Activated CD8-positive, alpha-beta T cell treated with anti-CD3 and anti-CD28 coated beads for 36 hours (primary cell): ENCODE measurements at regions not wholly inside any gene's neighbourhood (a gene's known extent, or its start where the extent isn't known, plus 50 kb on each side); places are given as distances from the start of the nearest gene placed in this dataset.

Experiments used
- ATAC-seq: fragments of 200-7000 bp; cut with Tn5 transposase; one replicate; pipeline ENCODE4 v1.10.0; 2021; ENCODE audit warnings: mild to moderate bottlenecking, moderate library complexity
- CTCF ChIA-PET: fragments of 350-600 bp; sonication (Branson Sonifier 250); formaldehyde crosslinking; loops from one replicate; lab custom pipeline; 2021; ENCODE audit warnings: antibody characterized with exemption; lab: Charles Lee
- POLR2A ChIA-PET: fragments of 350-600 bp; sonication (Branson Sonifier 250); formaldehyde crosslinking; loops from one replicate; lab custom pipeline; 2021; ENCODE audit warnings: antibody characterized with exemption; lab: Charles Lee
- DNase-seq: peaks from one replicate; pipeline ENCODE4 v3.0.0-alpha.2; 2020
- H3K27ac Mint-ChIP-seq: one replicate; pipeline ENCODE4 v1.8.0; 2021; ENCODE audit warnings: mild to moderate bottlenecking, mixed read lengths
- H3K27me3 Mint-ChIP-seq: one replicate; pipeline ENCODE4 v1.8.0; 2021; ENCODE audit warnings: mixed read lengths
- H3K36me3 Mint-ChIP-seq: one replicate; pipeline ENCODE4 v1.8.0; 2021; ENCODE audit warnings: low read depth, mixed read lengths
- H3K4me1 Mint-ChIP-seq: one replicate; pipeline ENCODE4 v1.8.0; 2021; ENCODE audit warnings: low read depth, mixed read lengths
- H3K4me3 Mint-ChIP-seq: one replicate; pipeline ENCODE4 v1.8.0; 2021; ENCODE audit warnings: mild to moderate bottlenecking, moderate library complexity, mixed read lengths
- H3K9me3 Mint-ChIP-seq: one replicate; pipeline ENCODE4 v1.8.0; 2021; ENCODE audit warnings: mixed read lengths
- intact Hi-C: fragments of 100-400 bp; cut with micrococcal nuclease; formaldehyde crosslinking; loops from one replicate; pipeline ENCODE4 v1.10.0; 2022
- TF ChIP-seq, protein P1 (sequence below): fragments of 200-600 bp; IDR thresholded peaks from one replicate; pipeline ENCODE4 v1.8.0; 2022; ENCODE audit warnings: antibody characterized with exemption, mild to moderate bottlenecking

DNA sequence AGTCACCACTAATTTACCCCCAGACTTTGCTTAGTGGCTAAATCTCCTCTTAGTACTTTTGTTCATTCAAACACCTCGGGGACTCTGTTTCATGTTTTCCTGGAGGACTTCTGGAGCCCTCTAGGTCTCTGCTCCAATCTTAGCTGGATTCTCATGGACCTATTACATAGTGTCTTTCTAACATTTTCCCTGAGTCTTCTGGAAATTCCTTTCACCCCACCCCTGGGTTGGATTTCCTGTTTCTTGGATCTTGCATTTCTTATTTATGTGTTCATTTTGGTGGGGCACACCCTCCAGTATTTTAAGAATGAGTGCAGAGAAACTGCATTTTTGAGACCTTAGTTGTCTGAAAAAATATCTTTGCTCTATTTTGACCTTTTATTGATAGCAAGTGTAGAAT is 220.1 kb downstream of the BLID start:
- POLR2A ChIA-PET: no interaction called here
- TF ChIP-seq, protein P1, sequence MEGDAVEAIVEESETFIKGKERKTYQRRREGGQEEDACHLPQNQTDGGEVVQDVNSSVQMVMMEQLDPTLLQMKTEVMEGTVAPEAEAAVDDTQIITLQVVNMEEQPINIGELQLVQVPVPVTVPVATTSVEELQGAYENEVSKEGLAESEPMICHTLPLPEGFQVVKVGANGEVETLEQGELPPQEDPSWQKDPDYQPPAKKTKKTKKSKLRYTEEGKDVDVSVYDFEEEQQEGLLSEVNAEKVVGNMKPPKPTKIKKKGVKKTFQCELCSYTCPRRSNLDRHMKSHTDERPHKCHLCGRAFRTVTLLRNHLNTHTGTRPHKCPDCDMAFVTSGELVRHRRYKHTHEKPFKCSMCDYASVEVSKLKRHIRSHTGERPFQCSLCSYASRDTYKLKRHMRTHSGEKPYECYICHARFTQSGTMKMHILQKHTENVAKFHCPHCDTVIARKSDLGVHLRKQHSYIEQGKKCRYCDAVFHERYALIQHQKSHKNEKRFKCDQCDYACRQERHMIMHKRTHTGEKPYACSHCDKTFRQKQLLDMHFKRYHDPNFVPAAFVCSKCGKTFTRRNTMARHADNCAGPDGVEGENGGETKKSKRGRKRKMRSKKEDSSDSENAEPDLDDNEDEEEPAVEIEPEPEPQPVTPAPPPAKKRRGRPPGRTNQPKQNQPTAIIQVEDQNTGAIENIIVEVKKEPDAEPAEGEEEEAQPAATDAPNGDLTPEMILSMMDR: no peak
- Mint-ChIP-seq H3K36me3 (no peaks in the 10 kb centered on the region), H3K4me3 (no peak overlapping the region), H3K9me3 (no peaks in the 10 kb centered on the region), H3K27ac (no peak overlapping the region), H3K27me3 (peaks cover 2% of the 10 kb centered on the region), H3K4me1 (no peaks in the 10 kb centered on the region)
- no peak for DNase-seq
- CTCF ChIA-PET: no interaction called here
- no peak for ATAC-seq
- intact Hi-C loops: no loop called here

DNA sequence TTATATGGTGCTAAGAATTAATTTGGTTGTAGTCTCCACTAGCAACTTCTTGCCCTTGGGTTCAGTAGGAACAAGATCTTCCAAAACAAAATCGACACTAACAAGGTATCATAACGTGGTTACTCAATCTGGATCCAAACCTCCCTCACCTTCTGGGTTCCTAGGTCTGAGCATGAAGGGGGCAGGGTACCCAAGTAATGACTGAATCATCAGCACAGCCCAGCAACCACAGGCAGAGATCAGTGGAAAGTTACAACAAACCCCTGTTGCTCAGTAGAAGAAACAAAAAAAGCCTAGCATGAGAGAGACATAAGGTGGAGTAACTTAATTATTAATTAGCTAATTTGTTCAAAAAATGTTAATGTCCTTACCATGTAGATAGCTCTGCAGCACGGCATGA is 221.4 kb downstream of the BLID start:
- no peak for DNase-seq
- intact Hi-C loops: no loop called here
- Mint-ChIP-seq H3K4me3 (no peak overlapping the region), H3K9me3 (no peaks in the 10 kb centered on the region), H3K27ac (no peak overlapping the region), H3K4me1 (no peaks in the 10 kb centered on the region), H3K27me3 (peaks cover 2% of the 10 kb centered on the region), H3K36me3 (no peaks in the 10 kb centered on the region)
- TF ChIP-seq, protein P1: no peak
- no peak for ATAC-seq
- POLR2A ChIA-PET: interaction anchor here (0.8 kb wide), 1 partner anchor 8 kb away, joined by 3 read pairs; no protein-coding TSS in a partner anchor
- CTCF ChIA-PET: no interaction called here

DNA sequence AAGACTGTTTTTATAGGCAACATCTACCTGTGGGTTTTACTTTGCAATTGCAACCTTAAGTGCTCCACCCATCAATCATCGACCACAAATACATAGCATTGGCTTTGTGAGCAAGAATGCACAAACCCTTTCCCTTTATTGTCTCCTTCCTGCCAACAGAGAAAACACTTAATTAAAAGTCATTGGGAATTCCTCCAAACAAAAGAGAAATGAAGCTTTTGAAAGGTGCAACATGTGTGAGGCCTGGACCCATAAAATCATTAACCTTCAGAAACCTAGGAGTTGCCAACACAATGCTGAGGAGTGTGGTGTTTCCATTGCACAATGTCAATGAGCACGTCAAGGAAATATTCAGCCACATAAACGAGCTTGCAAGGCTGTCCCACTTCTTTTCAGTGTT is 223.2 kb downstream of the BLID start:
- no peak overlapping the region for H3K27ac Mint-ChIP-seq
- H3K4me3 Mint-ChIP-seq: no peak overlapping the region
- ATAC-seq: no peak
- no peaks in the 10 kb centered on the region for H3K4me1 Mint-ChIP-seq
- CTCF ChIA-PET: no interaction called here
- no peaks in the 10 kb centered on the region for H3K36me3 Mint-ChIP-seq
- peaks cover 2% of the 10 kb centered on the region for H3K27me3 Mint-ChIP-seq
- no peaks in the 10 kb centered on the region for H3K9me3 Mint-ChIP-seq
- no peak for DNase-seq
- POLR2A ChIA-PET: no interaction called here
- intact Hi-C loops: no loop called here
- TF ChIP-seq, protein P1: no peak

DNA sequence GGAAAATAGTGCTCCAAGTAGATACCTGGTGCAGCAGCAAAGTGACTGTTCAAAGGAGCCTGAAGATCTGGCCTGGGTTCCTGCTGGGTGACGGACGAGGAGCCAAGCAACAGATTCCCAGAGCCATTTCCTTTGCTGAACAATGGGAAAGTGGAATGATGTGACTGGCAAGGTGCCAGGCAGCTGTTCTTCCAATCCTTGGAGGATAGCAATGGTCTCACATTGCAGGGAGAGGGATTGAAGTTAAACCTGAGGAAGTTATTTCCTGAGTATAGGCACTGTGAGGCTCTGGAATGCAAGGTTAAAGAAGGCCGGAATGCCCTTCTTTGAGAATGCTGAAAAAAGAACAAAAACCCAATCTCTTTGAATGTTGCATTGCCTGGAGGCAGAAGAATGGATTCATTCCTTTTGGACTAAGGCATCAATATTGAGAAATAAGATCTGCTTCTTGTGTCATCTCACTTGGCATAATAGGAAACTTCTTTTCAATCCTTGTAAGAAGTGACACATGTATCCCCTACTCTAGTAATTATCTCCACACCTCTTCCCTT is 223.8 kb downstream of the BLID start:
- TF ChIP-seq, protein P1: no peak
- DNase-seq: no peak
- Mint-ChIP-seq H3K9me3 (no peaks in the 10 kb centered on the region), H3K27ac (no peak overlapping the region), H3K4me1 (no peaks in the 10 kb centered on the region), H3K27me3 (peaks cover 2% of the 10 kb centered on the region), H3K4me3 (no peak overlapping the region), H3K36me3 (no peaks in the 10 kb centered on the region)
- POLR2A ChIA-PET: no interaction called here
- CTCF ChIA-PET: no interaction called here
- intact Hi-C loops: no loop called here
- ATAC-seq: no peak

DNA sequence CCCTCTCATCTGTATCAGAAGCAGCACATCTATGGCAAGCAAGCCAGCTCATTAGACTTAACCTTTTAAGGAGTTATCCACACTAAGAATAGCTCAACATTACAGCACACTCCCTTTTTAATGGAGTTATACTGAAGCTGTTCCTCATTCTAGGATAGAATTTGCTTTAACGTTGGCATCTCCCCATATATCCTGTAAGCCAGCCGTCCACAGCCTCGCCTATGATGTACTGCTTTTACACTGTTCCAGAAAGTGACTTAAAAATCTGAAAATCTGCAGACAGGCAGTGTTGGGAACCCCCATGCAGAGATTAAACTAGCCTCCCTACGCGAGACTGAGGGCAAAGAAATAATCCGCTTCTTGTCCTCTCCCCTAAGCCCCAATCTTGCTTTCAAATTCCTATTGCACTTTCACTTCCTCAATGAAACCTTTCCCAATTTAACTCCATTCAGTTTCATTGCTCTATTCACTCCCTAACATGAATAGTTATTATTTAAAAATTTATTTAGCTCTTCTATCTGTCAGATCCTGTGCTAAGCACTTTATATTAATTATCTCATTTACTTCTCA is 225.0 kb downstream of the BLID start:
- no peak for DNase-seq
- ChIA-PET POLR2A (no interaction called here), CTCF (no interaction called here)
- ATAC-seq: no peak
- Mint-ChIP-seq H3K4me1 (no peaks in the 10 kb centered on the region), H3K36me3 (no peaks in the 10 kb centered on the region), H3K4me3 (no peak overlapping the region), H3K9me3 (no peaks in the 10 kb centered on the region), H3K27me3 (peaks cover 2% of the 10 kb centered on the region), H3K27ac (no peak overlapping the region)
- TF ChIP-seq, protein P1: no peak
- intact Hi-C loops: no loop called here
